HK-2 (cell line): ENCODE measurements at regions not wholly inside any gene's neighbourhood (a gene's known extent, or its start where the extent isn't known, plus 50 kb on each side); places are given as distances from the start of the nearest gene placed in this dataset.
A peak's percentile ranks its signal among the peaks of the same experiment; 100 is the strongest.
"Not testable (repeated sequence)": the region's sequence is repeated elsewhere in the genome, so short reads cannot be mapped to it uniquely, and the experiment has no call there.

Source experiments
- DNase-seq: peaks from one replicate; pipeline ENCODE4 v3.0.0-alpha.2; 2018; ENCODE audit not compliant: unreplicated experiment

- not testable (repeated sequence) for DNase-seq
These were observed 1143.6 kb downstream of the OTOL1 start for GRCh38 chr3:162640208-162640607.

- DNase-seq = no peak
These were observed 1144.7 kb downstream of the OTOL1 start for GRCh38 chr3:162641317-162641716.

- no peak for DNase-seq
These were observed 1145.3 kb downstream of the OTOL1 start for GRCh38 chr3:162641907-162642306.

- no peak for DNase-seq
These were observed 1146.6 kb downstream of the OTOL1 start for GRCh38 chr3:162643245-162643644.

GRCh38 chr3:162647321-162647720 lies 1150.7 kb downstream of the OTOL1 start:
- DNase-seq = no peak

- no peak for DNase-seq
These were observed 1161.4 kb downstream of the OTOL1 start for GRCh38 chr3:162658003-162658402.

- no peak for DNase-seq
These were observed 1169.2 kb downstream of the OTOL1 start for GRCh38 chr3:162665684-162666391.

- DNase-seq = no peak
These were observed 1170.2 kb downstream of the OTOL1 start for GRCh38 chr3:162666835-162667234.

- DNase-seq = no peak
These were observed 1173.6 kb downstream of the OTOL1 start for GRCh38 chr3:162670181-162670580.

- no peak for DNase-seq
These were observed 1180.9 kb downstream of the OTOL1 start for GRCh38 chr3:162677475-162677874.

- no peak for DNase-seq
These were observed 1182.3 kb downstream of the OTOL1 start for GRCh38 chr3:162678941-162679340.

- DNase-seq = no peak
These were observed 1187.7 kb downstream of the OTOL1 start for GRCh38 chr3:162684260-162684659.

GRCh38 chr3:162699291-162699690 lies 1202.7 kb downstream of the OTOL1 start:
- DNase-seq = no peak

- DNase-seq = no peak
These were observed 1204.6 kb downstream of the OTOL1 start for GRCh38 chr3:162701211-162701610.

GRCh38 chr3:162702768-162703385 lies 1206.3 kb downstream of the OTOL1 start:
- no peak for DNase-seq

- DNase-seq = no peak
These were observed 1207.6 kb downstream of the OTOL1 start for GRCh38 chr3:162704238-162704637.

- DNase-seq = no peak
These were observed 1208.3 kb downstream of the OTOL1 start for GRCh38 chr3:162704799-162705385.

GRCh38 chr3:162708394-162708793 lies 1211.8 kb downstream of the OTOL1 start:
- not testable (repeated sequence) for DNase-seq

- DNase-seq = peak; percentile 42
These were observed 1212.5 kb downstream of the OTOL1 start for GRCh38 chr3:162708942-162709706.

- DNase-seq = no peak
These were observed 1213.9 kb downstream of the OTOL1 start for GRCh38 chr3:162710332-162711112.

GRCh38 chr3:162717074-162717473 lies 1220.5 kb downstream of the OTOL1 start:
- DNase-seq = not testable (repeated sequence)

- DNase-seq = no peak
These were observed 1222.1 kb downstream of the OTOL1 start for GRCh38 chr3:162718697-162719096.
